ENCODE measurements at regions not wholly inside any gene's neighbourhood (a gene's known extent, or its start where the extent isn't known, plus 50 kb on each side); places are given as distances from the start of the nearest gene placed in this dataset.

GRCh38 chr6:154899824-154900463 lies 95.2 kb upstream of the TIAM2 start:
- H3K27me3 ChIP-seq (ENCODE audit: insufficient read depth, poor library complexity, severe bottlenecking), result no peaks in the 10 kb centered on the region
- H3K4me3 ChIP-seq (replicated peaks; ENCODE audit: insufficient read depth, low read length), result no peak overlapping the region
- DNase-seq (ENCODE audit: low read depth in 1 of 2, low spot score in 1 of 2), result no peak
- no peak overlapping the region for H3K27ac ChIP-seq (replicated peaks)
- no peak for TF ChIP-seq GABPA (IDR thresholded peaks at IDR 0.05; ENCODE audit: low read depth)
- TF ChIP-seq SPI1 (IDR thresholded peaks at IDR 0.05; ENCODE audit: borderline replicate concordance, low read depth), result no peak
- TF ChIP-seq POLR2AphosphoS5 (IDR thresholded peaks at IDR 0.05; ENCODE audit: low read depth), result no peak
- no peak for TF ChIP-seq REST (IDR thresholded peaks at IDR 0.05; ENCODE audit: insufficient replicate concordance, low read depth)
- no peak for TF ChIP-seq CTCF (IDR thresholded peaks at IDR 0.05; ENCODE audit: insufficient read depth, low read length)

GRCh38 chr6:154901876-154902552 lies 93.1 kb upstream of the TIAM2 start:
- no peak for TF ChIP-seq POLR2AphosphoS5 (IDR thresholded peaks at IDR 0.05; ENCODE audit: low read depth)
- TF ChIP-seq GABPA (IDR thresholded peaks at IDR 0.05; ENCODE audit: low read depth), result no peak
- no peak for TF ChIP-seq CTCF (IDR thresholded peaks at IDR 0.05; ENCODE audit: insufficient read depth, low read length)
- no peak for TF ChIP-seq SPI1 (IDR thresholded peaks at IDR 0.05; ENCODE audit: borderline replicate concordance, low read depth)
- no peak for TF ChIP-seq REST (IDR thresholded peaks at IDR 0.05; ENCODE audit: insufficient replicate concordance, low read depth)
- no peak overlapping the region for H3K4me3 ChIP-seq (replicated peaks; ENCODE audit: insufficient read depth, low read length)
- no peak overlapping the region for H3K27ac ChIP-seq (replicated peaks)
- no peak for DNase-seq (ENCODE audit: low read depth in 1 of 2, low spot score in 1 of 2)
- H3K27me3 ChIP-seq (ENCODE audit: insufficient read depth, poor library complexity, severe bottlenecking), result no peaks in the 10 kb centered on the region

- TF ChIP-seq CTCF (IDR thresholded peaks at IDR 0.05; ENCODE audit: insufficient read depth, low read length) (no peak), GABPA (IDR thresholded peaks at IDR 0.05; ENCODE audit: low read depth) (no peak), REST (IDR thresholded peaks at IDR 0.05; ENCODE audit: insufficient replicate concordance, low read depth) (no peak), POLR2AphosphoS5 (IDR thresholded peaks at IDR 0.05; ENCODE audit: low read depth) (no peak), SPI1 (IDR thresholded peaks at IDR 0.05; ENCODE audit: borderline replicate concordance, low read depth) (no peak)
- H3K4me3 ChIP-seq (replicated peaks; ENCODE audit: insufficient read depth, low read length), result no peak overlapping the region
- no peak for DNase-seq (ENCODE audit: low read depth in 1 of 2, low spot score in 1 of 2)
- H3K27me3 ChIP-seq (ENCODE audit: insufficient read depth, poor library complexity, severe bottlenecking), result no peaks in the 10 kb centered on the region
- no peak overlapping the region for H3K27ac ChIP-seq (replicated peaks)
Observed at GRCh38 chr6:154907291-154907690, 87.8 kb upstream of the TIAM2 start.
